OCI-LY7 (cell line): ENCODE measurements at regions not wholly inside any gene's neighbourhood (a gene's known extent, or its start where the extent isn't known, plus 50 kb on each side); places are given as distances from the start of the nearest gene placed in this dataset.
A peak's percentile ranks its signal among the peaks of the same experiment; 100 is the strongest.

Source experiments
- BruUV-seq: library from RNA; stranded (reverse); fragments of 400-500 nt; replicated peaks from 2 replicates; lab custom pipeline; 2021; lab: Mats Ljungman, UMichigan
- CTCF ChIA-PET: fragments of 300-600 bp; sonication (Branson Sonifier 250); formaldehyde crosslinking; loops from one replicate; lab custom pipeline; 2022; ENCODE audit warnings: antibody characterized with exemption; ENCODE audit not compliant: unreplicated experiment; lab: Charles Lee
- POLR2A ChIA-PET: fragments of 300-600 bp; sonication (Branson Sonifier 250); formaldehyde crosslinking; loops from one replicate; lab custom pipeline; 2022; ENCODE audit warnings: antibody characterized with exemption; lab: Charles Lee
- DNase-seq: peaks from one replicate; pipeline ENCODE4 v3.0.0-alpha.2; 2015; ENCODE audit warnings: low spot score
- H2AFZ ChIP-seq: fragments of 200-600 bp; sonication (generic), shearing (Covaris generic); 2 replicates; pipeline ENCODE4 v1.6.1; 2014; ENCODE audit warnings: mild to moderate bottlenecking, antibody characterized with exemption, low read length, moderate library complexity
- H3K27ac ChIP-seq: fragments of 200-600 bp; sonication (generic); 2 replicates; pipeline ENCODE4 v1.5.1; 2014; ENCODE audit warnings: mixed run types, low read depth, mild to moderate bottlenecking, moderate library complexity, low read length, inconsistent platforms; ENCODE audit not compliant: poor library complexity, severe bottlenecking
- H3K36me3 ChIP-seq: fragments of 200-600 bp; sonication (generic); 2 replicates; pipeline ENCODE4 v1.6.1; 2014; ENCODE audit warnings: mild to moderate bottlenecking, antibody characterized with exemption, low read length, moderate library complexity, mixed read lengths; ENCODE audit not compliant: insufficient read depth
- H3K4me1 ChIP-seq: fragments of 200-600 bp; sonication (generic); 2 replicates; pipeline ENCODE4 v1.5.1; 2014; ENCODE audit warnings: mild to moderate bottlenecking, low read length; ENCODE audit not compliant: insufficient read depth, poor library complexity, severe bottlenecking
- H3K4me2 ChIP-seq: fragments of 200-600 bp; sonication (generic); 2 replicates; pipeline ENCODE4 v1.6.1; 2014; ENCODE audit warnings: mild to moderate bottlenecking, low read length
- H3K4me3 ChIP-seq: fragments of 200-600 bp; sonication (generic); 2 replicates; pipeline ENCODE4 v1.5.1; 2014; ENCODE audit warnings: mild to moderate bottlenecking, low read depth, low read length; ENCODE audit not compliant: poor library complexity, severe bottlenecking
- H3K79me2 ChIP-seq: fragments of 200-600 bp; sonication (generic); 2 replicates; pipeline ENCODE4 v1.6.1; 2016; ENCODE audit warnings: low read depth, mild to moderate bottlenecking, low read length, moderate library complexity, mixed read lengths; ENCODE audit not compliant: insufficient read depth
- H3K9me2 ChIP-seq: fragments of 200-600 bp; sonication (generic); 2 replicates; pipeline ENCODE4 v1.6.1; 2016; ENCODE audit warnings: mild to moderate bottlenecking, low read length, mixed read lengths; ENCODE audit not compliant: insufficient read depth
- H3K9me3 ChIP-seq: fragments of 200-600 bp; sonication (generic); 2 replicates; pipeline ENCODE4 v1.6.1; 2014; ENCODE audit warnings: mild to moderate bottlenecking, mixed run types, low read length, mixed read lengths
- H4K20me1 ChIP-seq: fragments of 200-600 bp; sonication (generic); 2 replicates; pipeline ENCODE4 v1.6.1; 2014; ENCODE audit warnings: mild to moderate bottlenecking, antibody characterized with exemption, low read length, moderate library complexity, mixed read lengths; ENCODE audit not compliant: insufficient read depth
- EZH2phosphoT487 ChIP-seq: fragments of 200-600 bp; sonication (generic); IDR thresholded peaks from 2 replicates; pipeline ENCODE4 v1.6.1; 2018; ENCODE audit warnings: low read depth, borderline replicate concordance, mild to moderate bottlenecking, mixed run types, antibody characterized with exemption, low read length, moderate library complexity, mixed read lengths
- intact Hi-C: fragments of 100-400 bp; cut with micrococcal nuclease; formaldehyde crosslinking; loops from one replicate; pipeline ENCODE4 v1.10.0; 2022; ENCODE audit not compliant: unreplicated experiment
- TF ChIP-seq, protein P1 (sequence below): fragments of 200-600 bp; sonication (generic); conservative IDR thresholded peaks from 2 replicates; pipeline ENCODE4 v1.5.1; 2014; ENCODE audit warnings: mild to moderate bottlenecking, antibody characterized with exemption, low read length, moderate library complexity, mixed read lengths

- Histone ChIP-seq H3K79me2 (no peaks in the 10 kb centered on the region), H3K4me2 (peak overlapping the region; percentile 68; the same call in 1 of the 2 replicates), H3K9me2 (no peaks in the 10 kb centered on the region), H3K4me3 (no peak overlapping the region), H2AFZ (no peak overlapping the region), H3K36me3 (no peaks in the 10 kb centered on the region), H3K4me1 (peaks cover 34% of the 10 kb centered on the region), H3K9me3 (no peaks in the 10 kb centered on the region), H4K20me1 (no peaks in the 10 kb centered on the region), H3K27ac (peak overlapping the region; percentile 62)
- POLR2A ChIA-PET: no interaction called here
- CTCF ChIA-PET: no interaction called here
- TF ChIP-seq EZH2phosphoT487: no peak
- TF ChIP-seq, protein P1, sequence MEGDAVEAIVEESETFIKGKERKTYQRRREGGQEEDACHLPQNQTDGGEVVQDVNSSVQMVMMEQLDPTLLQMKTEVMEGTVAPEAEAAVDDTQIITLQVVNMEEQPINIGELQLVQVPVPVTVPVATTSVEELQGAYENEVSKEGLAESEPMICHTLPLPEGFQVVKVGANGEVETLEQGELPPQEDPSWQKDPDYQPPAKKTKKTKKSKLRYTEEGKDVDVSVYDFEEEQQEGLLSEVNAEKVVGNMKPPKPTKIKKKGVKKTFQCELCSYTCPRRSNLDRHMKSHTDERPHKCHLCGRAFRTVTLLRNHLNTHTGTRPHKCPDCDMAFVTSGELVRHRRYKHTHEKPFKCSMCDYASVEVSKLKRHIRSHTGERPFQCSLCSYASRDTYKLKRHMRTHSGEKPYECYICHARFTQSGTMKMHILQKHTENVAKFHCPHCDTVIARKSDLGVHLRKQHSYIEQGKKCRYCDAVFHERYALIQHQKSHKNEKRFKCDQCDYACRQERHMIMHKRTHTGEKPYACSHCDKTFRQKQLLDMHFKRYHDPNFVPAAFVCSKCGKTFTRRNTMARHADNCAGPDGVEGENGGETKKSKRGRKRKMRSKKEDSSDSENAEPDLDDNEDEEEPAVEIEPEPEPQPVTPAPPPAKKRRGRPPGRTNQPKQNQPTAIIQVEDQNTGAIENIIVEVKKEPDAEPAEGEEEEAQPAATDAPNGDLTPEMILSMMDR: no peak
- DNase-seq: no peak
- no TSS peak for BruUV-seq
- intact Hi-C loops: no loop called here
Measured at GRCh38 chr17:77381185-77381700, 240.5 kb downstream of the SEC14L1 start.

DNA sequence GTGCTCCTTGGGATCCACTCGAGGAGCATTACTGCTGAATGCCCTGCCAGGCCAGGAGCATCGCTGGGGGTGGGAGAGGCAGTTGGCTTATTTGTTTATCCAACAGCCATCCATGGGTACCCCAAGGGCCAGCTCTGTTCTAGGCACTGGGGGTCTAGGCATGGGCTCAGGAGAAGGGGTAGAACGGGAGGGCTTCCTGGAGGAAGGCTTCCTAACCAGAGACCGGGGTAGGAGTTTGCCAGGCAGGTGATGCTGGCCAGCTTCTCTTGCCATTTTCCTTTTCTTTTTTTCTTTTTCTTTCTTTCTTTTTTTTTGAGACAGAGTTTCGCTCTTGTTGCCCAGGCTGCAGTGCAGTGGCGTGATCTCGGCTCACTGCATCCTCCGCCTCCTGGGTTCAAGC is 241.0 kb downstream of the SEC14L1 start:
- intact Hi-C loops: no loop called here
- CTCF ChIA-PET: no interaction called here
- POLR2A ChIA-PET: no interaction called here
- H2AFZ ChIP-seq: no peak overlapping the region
- H3K36me3 ChIP-seq: no peaks in the 10 kb centered on the region
- no TSS peak for BruUV-seq
- no peak overlapping the region for H3K4me3 ChIP-seq
- TF ChIP-seq EZH2phosphoT487: no peak
- TF ChIP-seq, protein P1: no peak
- H3K27ac ChIP-seq: peak overlapping the region; percentile 62
- H4K20me1 ChIP-seq: no peaks in the 10 kb centered on the region
- peaks cover 34% of the 10 kb centered on the region for H3K4me1 ChIP-seq
- peak overlapping the region; percentile 68; the same call in 1 of the 2 replicates for H3K4me2 ChIP-seq
- H3K79me2 ChIP-seq: no peaks in the 10 kb centered on the region
- H3K9me2 ChIP-seq: no peaks in the 10 kb centered on the region
- H3K9me3 ChIP-seq: no peaks in the 10 kb centered on the region
- DNase-seq: no peak

GRCh38 chr17:77382356-77382911 is 241.7 kb downstream of the SEC14L1 start:
- DNase-seq: peak; percentile 85
- H3K27ac ChIP-seq: peak overlapping the region; percentile 62
- intact Hi-C loops: no loop called here

More at GRCh38 chr17:77382356-77382911, 241.7 kb downstream of the SEC14L1 start:
- ChIA-PET POLR2A (no interaction called here), CTCF (no interaction called here)
- Histone ChIP-seq H3K9me2 (no peaks in the 10 kb centered on the region), H4K20me1 (no peaks in the 10 kb centered on the region), H3K4me2 (peak overlapping the region; percentile 68), H3K4me1 (peaks cover 34% of the 10 kb centered on the region), H3K36me3 (no peaks in the 10 kb centered on the region), H2AFZ (no peak overlapping the region), H3K9me3 (no peaks in the 10 kb centered on the region), H3K4me3 (peak overlapping the region; percentile 25), H3K79me2 (no peaks in the 10 kb centered on the region)
- BruUV-seq: no TSS peak
- TF ChIP-seq, protein P1: peak; percentile 52; the same call in 1 of the 2 replicates
- no peak for TF ChIP-seq EZH2phosphoT487
